Hematopoietic multipotent progenitor cell (in vitro differentiated cells): ENCODE measurements at regions not wholly inside any gene's neighbourhood (a gene's known extent, or its start where the extent isn't known, plus 50 kb on each side); places are given as distances from the start of the nearest gene placed in this dataset.

Experiments
- DNase-seq, 3 donors: peaks; one replicate each; pipeline ENCODE4 v3.0.0-alpha.2; 2011 to 2015; ENCODE audit warnings: low read depth in 2 of 3, low spot score in 2 of 3

DNA sequence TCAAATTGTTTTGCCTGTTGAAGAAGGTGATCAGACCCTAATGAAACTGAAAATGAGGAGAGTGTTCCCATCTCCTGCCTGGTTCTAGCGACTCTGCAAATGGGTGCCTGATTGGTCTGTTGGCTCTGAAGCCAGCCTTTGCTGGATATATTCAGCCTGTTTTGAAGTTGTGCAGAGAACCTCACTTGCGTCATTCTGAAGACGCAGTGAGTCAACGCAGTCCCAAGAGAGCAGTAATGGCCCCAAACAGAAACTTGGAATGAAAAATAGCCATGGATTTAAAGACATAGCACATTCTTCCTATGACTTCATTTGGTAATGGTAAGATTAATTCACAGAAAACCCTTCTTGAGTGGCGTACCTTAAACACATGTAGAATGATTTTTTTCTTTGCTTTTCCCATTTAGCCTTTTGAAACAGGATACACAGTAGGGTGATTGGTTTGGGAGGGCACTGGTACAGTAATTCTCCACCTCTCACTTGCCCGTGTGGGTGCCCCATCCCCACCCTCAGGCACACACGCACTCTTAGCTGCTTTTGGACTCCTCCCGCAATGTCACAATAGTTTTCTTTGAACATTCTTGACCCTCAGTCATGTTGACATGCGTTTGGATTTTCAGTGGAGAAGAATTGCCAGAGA is 54.1 kb upstream of the ABL1 start:
- no peak for DNase-seq

DNA sequence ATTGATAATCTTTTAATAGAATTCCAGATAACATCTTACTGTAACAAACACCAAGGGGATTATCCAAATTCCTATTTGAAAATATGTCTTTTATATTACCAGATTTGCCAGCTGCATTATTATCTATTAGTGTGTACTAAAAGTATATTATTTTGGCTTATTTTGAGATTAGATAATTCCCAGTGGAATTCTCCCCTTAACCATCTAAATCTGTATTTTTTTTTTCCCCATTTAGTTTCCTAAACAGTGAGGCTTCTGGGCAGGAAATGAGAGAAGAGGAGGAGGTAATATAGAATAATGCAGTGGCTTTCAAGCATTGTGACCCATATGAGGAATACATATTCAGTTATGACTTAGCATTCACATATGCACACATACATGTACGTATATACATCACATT is 53.5 kb upstream of the ABL1 start:
- no peak for DNase-seq

DNA sequence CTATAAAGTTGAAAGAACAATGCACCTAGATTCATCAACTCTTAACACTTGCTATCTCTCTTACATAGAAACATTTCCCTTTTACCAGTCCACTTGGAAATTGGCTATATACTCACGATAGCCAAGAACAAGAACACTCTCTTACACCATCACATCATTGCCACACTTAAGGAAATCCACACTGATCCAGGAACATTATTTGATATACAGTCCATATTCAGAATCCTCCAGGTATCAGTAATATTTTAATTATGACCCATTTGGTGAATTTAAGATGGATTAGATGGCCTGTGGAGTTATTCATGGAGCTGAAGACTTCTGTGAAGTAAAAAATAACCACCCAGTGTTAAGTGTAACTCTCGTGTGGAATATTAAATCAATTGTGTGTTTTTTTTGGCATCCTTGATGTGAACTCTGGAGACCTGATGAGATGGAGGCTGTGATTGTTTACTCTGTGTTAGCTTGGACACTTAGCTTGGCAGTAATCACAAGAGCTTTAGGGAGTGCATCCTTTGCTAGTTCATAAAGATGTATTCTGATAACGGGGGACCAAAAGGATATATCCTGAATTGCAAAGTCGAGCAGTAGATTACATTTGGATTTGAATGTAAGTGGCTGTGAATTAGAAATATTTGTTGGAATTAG is 52.0 kb upstream of the ABL1 start:
- no peak for DNase-seq

DNA sequence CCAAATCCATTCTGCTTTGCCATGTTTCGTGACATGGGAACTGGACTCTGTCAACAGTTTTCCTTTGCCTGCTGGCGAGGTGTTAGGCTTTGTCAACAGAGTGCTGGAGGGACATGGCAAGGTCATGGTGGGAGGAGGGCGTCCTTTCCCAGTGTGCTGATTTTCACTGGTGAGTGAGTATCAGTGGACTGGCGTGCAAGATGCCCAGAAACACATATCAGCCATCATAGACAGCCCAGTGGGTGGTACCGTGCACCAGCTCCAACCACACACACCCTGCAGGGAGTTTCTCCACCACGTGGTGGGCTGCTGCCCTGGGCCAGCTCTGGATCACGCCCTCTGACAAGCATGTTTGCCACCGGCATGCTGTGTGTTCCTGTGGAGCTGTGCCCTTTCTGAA is 50.0 kb upstream of the ABL1 start:
- no peak for DNase-seq
